ENCODE measurements at regions not wholly inside any gene's neighbourhood (a gene's known extent, or its start where the extent isn't known, plus 50 kb on each side); places are given as distances from the start of the nearest gene placed in this dataset.

DNA sequence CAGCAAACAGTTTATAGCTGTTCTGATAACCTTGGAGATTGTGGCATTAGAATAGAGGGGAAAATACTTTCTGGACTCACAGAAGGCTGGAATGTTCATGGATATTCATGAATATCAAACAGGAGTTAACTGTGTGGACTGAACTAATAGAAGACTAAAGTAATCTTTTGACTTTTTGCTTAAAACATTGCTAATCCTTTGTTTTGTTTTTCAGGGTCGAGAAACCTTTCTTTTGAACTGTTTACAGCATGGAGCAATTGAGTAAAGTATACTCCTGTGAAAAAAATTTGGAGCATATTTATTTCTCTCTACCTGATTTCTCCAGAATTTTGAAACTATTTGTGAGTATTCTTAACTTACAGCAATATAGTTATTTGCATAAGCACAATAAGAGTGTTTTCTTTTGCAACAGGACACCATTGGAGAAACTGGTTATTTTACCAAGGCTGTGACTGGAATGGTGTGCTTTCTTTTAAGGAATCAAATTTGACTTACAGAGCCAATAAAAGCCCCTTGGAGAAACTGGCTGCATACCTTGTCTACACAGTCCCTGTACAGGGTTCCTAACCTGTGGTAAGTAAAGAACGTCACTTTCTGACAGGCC, 821.6 kb downstream of the TBC1D22A start:
- TF ChIP-seq CTCF (IDR thresholded peaks at IDR 0.05; ENCODE audit: low read depth, low read length, poor library complexity, severe bottlenecking) (no peak), EZH2phosphoT487 (IDR thresholded peaks at IDR 0.05; ENCODE audit: borderline replicate concordance, low read length) (no peak)
